ENCODE measurements at regions not wholly inside any gene's neighbourhood (a gene's known extent, or its start where the extent isn't known, plus 50 kb on each side); places are given as distances from the start of the nearest gene placed in this dataset.

DNA sequence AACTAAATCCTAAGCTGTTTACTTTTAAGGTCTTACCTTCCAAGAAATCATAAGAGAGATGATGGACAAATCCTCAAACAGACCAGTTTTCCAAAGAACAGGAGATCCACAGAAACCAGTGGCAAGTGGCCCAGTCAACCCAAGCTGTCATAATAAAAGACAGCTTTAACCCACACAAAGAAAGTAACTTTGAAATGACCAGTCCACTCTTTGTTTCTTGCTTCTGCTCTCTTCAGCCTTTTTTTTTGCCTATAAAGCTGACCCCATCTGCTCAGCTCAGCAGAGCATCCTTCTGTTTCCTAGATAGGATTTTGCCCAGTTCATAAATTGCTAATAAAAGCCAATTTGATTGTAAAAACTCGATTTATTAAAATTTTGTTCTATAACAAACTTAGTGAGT, 299.4 kb downstream of the OXSM start:
- Histone ChIP-seq H3K27me3 (replicated peaks; ENCODE audit: control insufficient read depth, insufficient read depth, low read length) (no peaks in the 10 kb centered on the region), H3K36me3 (ENCODE audit: control insufficient read depth, insufficient read depth, low read length) (no peaks in the 10 kb centered on the region), H3K9me3 (peaks cover 10% of the 10 kb centered on the region), H3K4me1 (no peaks in the 10 kb centered on the region), H3K4me3 (ENCODE audit: low read depth, low read length) (no peak overlapping the region)
- no peak overlapping the region for H3K27ac Mint-ChIP-seq (ENCODE audit: unreplicated experiment)
- ChIA-PET POLR2A (no interaction called here), CTCF (no interaction called here)
- peaks cover 11% of the 10 kb centered on the region for H3K9me3 Mint-ChIP-seq (ENCODE audit: unreplicated experiment)
- H3K36me3 Mint-ChIP-seq (ENCODE audit: insufficient read depth, unreplicated experiment): no peaks in the 10 kb centered on the region
- TF ChIP-seq, protein P1, sequence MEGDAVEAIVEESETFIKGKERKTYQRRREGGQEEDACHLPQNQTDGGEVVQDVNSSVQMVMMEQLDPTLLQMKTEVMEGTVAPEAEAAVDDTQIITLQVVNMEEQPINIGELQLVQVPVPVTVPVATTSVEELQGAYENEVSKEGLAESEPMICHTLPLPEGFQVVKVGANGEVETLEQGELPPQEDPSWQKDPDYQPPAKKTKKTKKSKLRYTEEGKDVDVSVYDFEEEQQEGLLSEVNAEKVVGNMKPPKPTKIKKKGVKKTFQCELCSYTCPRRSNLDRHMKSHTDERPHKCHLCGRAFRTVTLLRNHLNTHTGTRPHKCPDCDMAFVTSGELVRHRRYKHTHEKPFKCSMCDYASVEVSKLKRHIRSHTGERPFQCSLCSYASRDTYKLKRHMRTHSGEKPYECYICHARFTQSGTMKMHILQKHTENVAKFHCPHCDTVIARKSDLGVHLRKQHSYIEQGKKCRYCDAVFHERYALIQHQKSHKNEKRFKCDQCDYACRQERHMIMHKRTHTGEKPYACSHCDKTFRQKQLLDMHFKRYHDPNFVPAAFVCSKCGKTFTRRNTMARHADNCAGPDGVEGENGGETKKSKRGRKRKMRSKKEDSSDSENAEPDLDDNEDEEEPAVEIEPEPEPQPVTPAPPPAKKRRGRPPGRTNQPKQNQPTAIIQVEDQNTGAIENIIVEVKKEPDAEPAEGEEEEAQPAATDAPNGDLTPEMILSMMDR (IDR thresholded peaks at IDR 0.05; ENCODE audit: insufficient read depth in 1 of 2, low read depth in 1 of 2, low read length in 1 of 2, severe bottlenecking in 1 of 2, unreplicated experiment in 1 of 2): no peak
- H3K27me3 Mint-ChIP-seq (ENCODE audit: insufficient read depth, unreplicated experiment): no peaks in the 10 kb centered on the region
- no peaks in the 10 kb centered on the region for H3K4me1 Mint-ChIP-seq (ENCODE audit: low read depth, unreplicated experiment)
- no peak for DNase-seq
- intact Hi-C loops (cut with micrococcal nuclease; ENCODE audit: unreplicated experiment): no loop called here
- H3K4me3 Mint-ChIP-seq (ENCODE audit: unreplicated experiment): no peak overlapping the region
- BruUV-seq (replicated peaks): no TSS peak

DNA sequence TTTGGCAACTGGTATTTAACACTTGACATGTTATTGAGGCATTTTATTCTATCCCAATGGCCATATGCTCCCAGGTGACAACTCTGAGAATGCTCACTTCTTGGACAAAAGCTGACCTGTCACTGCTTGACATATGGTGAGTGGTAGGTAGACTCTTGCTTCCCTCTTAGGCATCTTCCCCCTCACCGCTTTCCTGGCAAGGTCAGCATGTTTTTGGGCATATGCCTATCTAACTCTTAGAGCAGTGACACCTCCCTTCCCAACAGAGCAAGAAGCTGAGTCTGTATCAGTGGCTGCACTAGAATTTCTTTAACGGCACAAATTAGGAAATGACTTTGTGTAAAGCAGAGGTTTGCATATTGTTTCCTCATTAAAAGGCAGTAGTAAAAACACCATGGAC, 300.7 kb downstream of the OXSM start:
- no TSS peak for BruUV-seq (replicated peaks)
- H3K9me3 ChIP-seq: peaks cover 10% of the 10 kb centered on the region
- CTCF ChIA-PET: no interaction called here
- H3K27me3 ChIP-seq (replicated peaks; ENCODE audit: control insufficient read depth, insufficient read depth, low read length): no peaks in the 10 kb centered on the region
- POLR2A ChIA-PET: no interaction called here
- no peaks in the 10 kb centered on the region for H3K4me1 ChIP-seq
- Mint-ChIP-seq H3K36me3 (ENCODE audit: insufficient read depth, unreplicated experiment) (no peaks in the 10 kb centered on the region), H3K27ac (ENCODE audit: unreplicated experiment) (no peak overlapping the region), H3K4me3 (ENCODE audit: unreplicated experiment) (no peak overlapping the region), H3K9me3 (ENCODE audit: unreplicated experiment) (peaks cover 17% of the 10 kb centered on the region), H3K27me3 (ENCODE audit: insufficient read depth, unreplicated experiment) (no peaks in the 10 kb centered on the region), H3K4me1 (ENCODE audit: low read depth, unreplicated experiment) (no peaks in the 10 kb centered on the region)
- H3K4me3 ChIP-seq (ENCODE audit: low read depth, low read length): no peak overlapping the region
- no peaks in the 10 kb centered on the region for H3K36me3 ChIP-seq (ENCODE audit: control insufficient read depth, insufficient read depth, low read length)
- intact Hi-C loops (cut with micrococcal nuclease; ENCODE audit: unreplicated experiment): no loop called here
- DNase-seq: no peak
- TF ChIP-seq, protein P1 (IDR thresholded peaks at IDR 0.05; ENCODE audit: insufficient read depth in 1 of 2, low read depth in 1 of 2, low read length in 1 of 2, severe bottlenecking in 1 of 2, unreplicated experiment in 1 of 2): no peak

DNA sequence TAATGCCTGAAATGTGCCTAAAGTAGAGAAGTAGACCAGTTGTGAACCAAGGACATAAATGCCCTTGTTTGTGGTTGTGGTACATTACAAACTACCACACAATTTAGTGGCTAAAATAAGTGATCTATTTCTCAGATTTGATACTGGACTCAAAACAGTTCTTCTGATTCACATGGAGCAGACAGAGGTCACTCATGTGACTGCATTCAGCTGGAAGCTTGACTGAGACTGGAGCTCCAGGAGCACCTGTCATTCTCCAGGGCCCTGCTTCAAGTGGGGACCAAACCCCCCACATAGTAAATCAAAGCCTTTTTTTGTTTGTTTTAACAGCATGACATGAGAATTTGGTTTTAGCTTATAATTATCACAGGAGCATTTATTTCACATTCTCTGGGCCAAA, 301.2 kb downstream of the OXSM start:
- CTCF ChIA-PET: no interaction called here
- no peak overlapping the region for H3K4me3 ChIP-seq (ENCODE audit: low read depth, low read length)
- H3K9me3 ChIP-seq: peaks cover 10% of the 10 kb centered on the region
- intact Hi-C loops (cut with micrococcal nuclease; ENCODE audit: unreplicated experiment): no loop called here
- Mint-ChIP-seq H3K4me3 (ENCODE audit: unreplicated experiment) (no peak overlapping the region), H3K27me3 (ENCODE audit: insufficient read depth, unreplicated experiment) (no peaks in the 10 kb centered on the region), H3K27ac (ENCODE audit: unreplicated experiment) (no peak overlapping the region), H3K9me3 (ENCODE audit: unreplicated experiment) (peaks cover 21% of the 10 kb centered on the region), H3K36me3 (ENCODE audit: insufficient read depth, unreplicated experiment) (no peaks in the 10 kb centered on the region), H3K4me1 (ENCODE audit: low read depth, unreplicated experiment) (no peaks in the 10 kb centered on the region)
- DNase-seq: no peak
- no TSS peak for BruUV-seq (replicated peaks)
- no peaks in the 10 kb centered on the region for H3K4me1 ChIP-seq
- POLR2A ChIA-PET: no interaction called here
- H3K36me3 ChIP-seq (ENCODE audit: control insufficient read depth, insufficient read depth, low read length): no peaks in the 10 kb centered on the region
- TF ChIP-seq, protein P1 (IDR thresholded peaks at IDR 0.05; ENCODE audit: insufficient read depth in 1 of 2, low read depth in 1 of 2, low read length in 1 of 2, severe bottlenecking in 1 of 2, unreplicated experiment in 1 of 2): no peak
- H3K27me3 ChIP-seq (replicated peaks; ENCODE audit: control insufficient read depth, insufficient read depth, low read length): no peaks in the 10 kb centered on the region

All from Caco-2 (cell line).